DOHH2 (cell line): ENCODE measurements at regions not wholly inside any gene's neighbourhood (a gene's known extent, or its start where the extent isn't known, plus 50 kb on each side); places are given as distances from the start of the nearest gene placed in this dataset.

Source experiments
- H3F3A ChIP-seq: fragments of 200-600 bp; sonication (generic), shearing (Covaris generic); 2 replicates; pipeline ENCODE4 v1.6.0; 2016; ENCODE audit warnings: antibody characterized with exemption, mild to moderate bottlenecking; ENCODE audit not compliant: control insufficient read depth, insufficient read depth
- H3K27ac ChIP-seq: fragments of 200-600 bp; sonication (generic); 2 replicates; pipeline ENCODE4 v1.5.1; 2014; ENCODE audit warnings: low read depth, mild to moderate bottlenecking, low read length, moderate library complexity
- H3K27me3 ChIP-seq: fragments of 200-600 bp; sonication (generic); 2 replicates; pipeline ENCODE4 v1.6.1; 2014; ENCODE audit warnings: mild to moderate bottlenecking, low read length, mixed read lengths; ENCODE audit not compliant: control insufficient read depth
- H3K36me3 ChIP-seq: fragments of 200-600 bp; sonication (generic); 2 replicates; pipeline ENCODE4 v1.6.1; 2014; ENCODE audit warnings: mild to moderate bottlenecking, low read length, moderate library complexity, mixed read lengths; ENCODE audit not compliant: control insufficient read depth
- H3K4me1 ChIP-seq: fragments of 200-600 bp; sonication (generic); 2 replicates; pipeline ENCODE4 v1.6.1; 2014; ENCODE audit warnings: mild to moderate bottlenecking, low read length, mixed read lengths; ENCODE audit not compliant: control insufficient read depth
- H3K4me2 ChIP-seq: fragments of 200-600 bp; sonication (generic); 2 replicates; pipeline ENCODE4 v1.6.0; 2014; ENCODE audit warnings: mild to moderate bottlenecking, low read length, moderate library complexity
- H3K4me3 ChIP-seq: fragments of 200-600 bp; sonication (generic); 2 replicates; pipeline ENCODE4 v1.5.1; 2014; ENCODE audit warnings: mild to moderate bottlenecking, low read length, mixed read lengths
- H3K79me2 ChIP-seq: fragments of 200-600 bp; sonication (generic); 2 replicates; pipeline ENCODE4 v1.6.1; 2014; ENCODE audit warnings: mild to moderate bottlenecking, low read length, mixed read lengths; ENCODE audit not compliant: control insufficient read depth
- H3K9me2 ChIP-seq: fragments of 200-600 bp; sonication (generic); replicated peaks from 2 replicates; pipeline ENCODE4 v1.6.1; 2014; ENCODE audit warnings: mild to moderate bottlenecking, low read length, mixed read lengths; ENCODE audit not compliant: control insufficient read depth
- H3K9me3 ChIP-seq: fragments of 200-600 bp; sonication (generic); 2 replicates; pipeline ENCODE4 v1.6.1; 2014; ENCODE audit warnings: antibody characterized with exemption, low read length, mixed read lengths; ENCODE audit not compliant: control insufficient read depth, insufficient read depth
- H4K20me1 ChIP-seq: fragments of 200-600 bp; sonication (generic); 2 replicates; pipeline ENCODE4 v1.6.0; 2014; ENCODE audit warnings: low read depth, mild to moderate bottlenecking, antibody characterized with exemption, low read length, moderate library complexity; ENCODE audit not compliant: control insufficient read depth, insufficient read depth
- CTCF ChIP-seq: fragments of 200-600 bp; sonication (generic); IDR thresholded peaks from one replicate; pipeline ENCODE4 v1.5.1; 2014; ENCODE audit warnings: antibody characterized with exemption, mild to moderate bottlenecking, low read depth, low read length; ENCODE audit not compliant: poor library complexity, severe bottlenecking
- EZH2phosphoT487 ChIP-seq: fragments of 200-600 bp; sonication (generic); IDR thresholded peaks from 2 replicates; pipeline ENCODE4 v1.6.1; 2017; ENCODE audit warnings: borderline replicate concordance, mild to moderate bottlenecking, antibody characterized with exemption, low read length, moderate library complexity, mixed read lengths

GRCh38 chr11:16612566-16613261, 125.7 kb upstream of the C11orf58 start:
- Histone ChIP-seq H3K27me3 (peaks cover 16% of the 10 kb centered on the region), H3K4me2 (peak overlapping the region; percentile 77), H3K36me3 (no peaks in the 10 kb centered on the region), H3F3A (no peaks in the 10 kb centered on the region), H3K4me3 (peak overlapping the region; percentile 69; the same call in 1 of the 2 replicates), H3K4me1 (peaks cover 5% of the 10 kb centered on the region), H3K27ac (no peak overlapping the region), H3K9me2 (no peaks in the 10 kb centered on the region), H3K79me2 (no peaks in the 10 kb centered on the region), H3K9me3 (no peaks in the 10 kb centered on the region), H4K20me1 (no peaks in the 10 kb centered on the region)
- no peak for TF ChIP-seq EZH2phosphoT487
- TF ChIP-seq CTCF, result no peak

- peaks cover 5% of the 10 kb centered on the region for H3K4me1 ChIP-seq
- no peaks in the 10 kb centered on the region for H3K9me3 ChIP-seq
- H3K4me2 ChIP-seq, result no peak overlapping the region
- TF ChIP-seq CTCF (no peak), EZH2phosphoT487 (no peak)
- H3K79me2 ChIP-seq, result no peaks in the 10 kb centered on the region
- H3K27me3 ChIP-seq, result peaks cover 18% of the 10 kb centered on the region
- H3K36me3 ChIP-seq, result no peaks in the 10 kb centered on the region
- H3K4me3 ChIP-seq, result no peak overlapping the region
- H4K20me1 ChIP-seq, result no peaks in the 10 kb centered on the region
- no peaks in the 10 kb centered on the region for H3F3A ChIP-seq
- no peak overlapping the region for H3K27ac ChIP-seq
- H3K9me2 ChIP-seq, result no peaks in the 10 kb centered on the region
These were observed 126.4 kb upstream of the C11orf58 start for GRCh38 chr11:16611926-16612565.

- H3K36me3 ChIP-seq, result no peaks in the 10 kb centered on the region
- no peaks in the 10 kb centered on the region for H3K79me2 ChIP-seq
- H3K9me3 ChIP-seq, result no peaks in the 10 kb centered on the region
- H3K4me1 ChIP-seq, result peaks cover 5% of the 10 kb centered on the region
- H3K4me3 ChIP-seq, result no peak overlapping the region
- no peak overlapping the region for H3K4me2 ChIP-seq
- no peaks in the 10 kb centered on the region for H3F3A ChIP-seq
- H3K27me3 ChIP-seq, result peaks cover 18% of the 10 kb centered on the region
- H4K20me1 ChIP-seq, result no peaks in the 10 kb centered on the region
- H3K27ac ChIP-seq, result no peak overlapping the region
- no peaks in the 10 kb centered on the region for H3K9me2 ChIP-seq
- TF ChIP-seq CTCF, result no peak
- no peak for TF ChIP-seq EZH2phosphoT487
These were observed 127.0 kb upstream of the C11orf58 start for GRCh38 chr11:16611401-16611921.
